HUES6 (cell line): ENCODE measurements at regions not wholly inside any gene's neighbourhood (a gene's known extent, or its start where the extent isn't known, plus 50 kb on each side); places are given as distances from the start of the nearest gene placed in this dataset.

Experiments used
- H3K27ac ChIP-seq: 2 replicates; pipeline ENCODE4 v1.7.0; 2013; ENCODE audit warnings: low read depth, mild to moderate bottlenecking, low read length, inconsistent platforms
- H3K27me3 ChIP-seq: 2 replicates; pipeline ENCODE4 v1.6.1; 2013; ENCODE audit warnings: low read length; ENCODE audit not compliant: control insufficient read depth, insufficient read depth
- H3K36me3 ChIP-seq: 2 replicates; pipeline ENCODE4 v1.6.1; 2013; ENCODE audit warnings: low read length; ENCODE audit not compliant: control insufficient read depth, insufficient read depth
- H3K4me1 ChIP-seq: 2 replicates; pipeline ENCODE4 v1.6.1; 2013; ENCODE audit warnings: low read length; ENCODE audit not compliant: control insufficient read depth, insufficient read depth
- H3K4me3 ChIP-seq: 2 replicates; pipeline ENCODE4 v1.5.1; 2013; ENCODE audit warnings: low read depth, low read length
- H3K9ac ChIP-seq: one replicate; pipeline ENCODE4 v1.6.1; 2013; ENCODE audit warnings: mild to moderate bottlenecking, low read length
- H3K9me3 ChIP-seq: 2 replicates; pipeline ENCODE4 v1.6.1; 2013; ENCODE audit warnings: low read depth, low read length; ENCODE audit not compliant: control insufficient read depth, insufficient read depth

DNA sequence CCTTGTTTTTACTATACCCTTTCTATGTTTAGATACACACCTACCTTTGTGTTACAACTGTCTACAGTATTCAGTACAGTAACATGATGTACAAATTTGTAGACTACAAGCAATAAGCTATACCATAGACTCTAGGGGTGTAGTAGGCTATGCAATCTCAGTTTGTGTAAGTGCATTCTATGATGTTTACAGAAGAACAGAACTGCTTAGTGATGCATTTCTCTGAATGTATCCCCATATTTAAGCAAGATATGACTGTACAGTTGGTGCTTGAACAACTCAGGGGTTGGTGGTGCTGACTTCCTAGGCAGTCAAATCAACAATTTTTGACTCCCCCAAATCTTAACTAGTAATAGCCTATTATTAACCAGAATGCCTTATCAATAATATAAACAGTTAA, 467.1 kb upstream of the TGFBR2 start:
- no peak overlapping the region for H3K4me3 ChIP-seq
- no peaks in the 10 kb centered on the region for H3K4me1 ChIP-seq
- H3K27ac ChIP-seq = no peak overlapping the region
- no peak overlapping the region for H3K9ac ChIP-seq
- H3K36me3 ChIP-seq = no peaks in the 10 kb centered on the region
- no peaks in the 10 kb centered on the region for H3K27me3 ChIP-seq
- H3K9me3 ChIP-seq = no peaks in the 10 kb centered on the region

DNA sequence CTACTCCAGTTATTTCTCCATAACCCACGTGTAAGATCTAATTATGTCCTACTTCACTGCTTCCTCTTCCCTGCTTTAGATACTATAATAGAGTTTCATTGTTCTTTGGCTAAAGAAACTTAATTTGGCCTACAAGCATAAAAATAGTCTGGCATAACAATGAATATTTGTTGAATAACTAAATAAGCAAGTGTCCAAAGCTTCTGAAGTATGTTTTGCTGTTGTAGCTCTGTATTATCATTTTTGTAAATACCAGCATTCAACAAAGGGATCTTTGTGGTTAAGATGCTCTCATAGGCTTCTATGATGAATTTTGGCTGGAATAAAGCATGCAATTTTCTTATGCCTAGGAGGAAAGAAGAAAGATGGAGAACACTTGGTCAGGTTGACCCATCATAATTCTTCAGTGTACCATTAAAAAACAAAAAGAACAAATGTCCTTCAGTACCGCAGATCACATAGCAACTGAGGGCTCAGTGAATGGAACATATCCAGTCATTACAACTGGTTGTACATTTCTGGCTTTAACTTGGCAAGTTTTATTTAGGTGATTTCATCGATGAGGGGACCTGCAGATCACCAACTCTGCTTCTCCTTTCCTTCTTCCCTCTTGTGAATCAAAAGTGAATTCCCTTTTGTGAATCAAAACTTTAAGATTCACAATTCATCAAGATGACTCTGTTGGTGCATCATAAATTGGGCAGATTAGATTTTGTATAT, 465.9 kb upstream of the TGFBR2 start:
- no peaks in the 10 kb centered on the region for H3K4me1 ChIP-seq
- no peak overlapping the region for H3K9ac ChIP-seq
- no peaks in the 10 kb centered on the region for H3K36me3 ChIP-seq
- no peaks in the 10 kb centered on the region for H3K27me3 ChIP-seq
- H3K4me3 ChIP-seq = no peak overlapping the region
- no peaks in the 10 kb centered on the region for H3K9me3 ChIP-seq
- no peak overlapping the region for H3K27ac ChIP-seq

DNA sequence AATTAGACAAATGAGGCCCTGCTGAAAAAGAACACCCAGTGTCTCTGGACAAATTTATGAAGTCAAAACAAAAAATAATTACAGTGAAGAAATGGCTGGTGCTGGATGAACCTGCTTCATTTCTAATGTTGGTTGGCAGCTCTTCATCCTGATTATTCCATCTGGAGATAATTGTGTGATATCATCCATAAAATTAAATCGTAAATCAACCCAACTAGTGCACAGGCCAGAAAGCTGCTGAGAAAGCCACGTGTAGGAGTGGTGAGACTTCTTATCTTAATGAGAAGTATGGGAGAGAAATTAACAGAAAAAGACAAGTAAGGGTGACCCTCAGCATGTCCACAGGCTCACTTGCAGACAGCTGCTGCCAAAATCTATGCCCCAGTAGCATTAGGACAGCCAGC, 465.2 kb upstream of the TGFBR2 start:
- Histone ChIP-seq H3K27ac (no peak overlapping the region), H3K9me3 (no peaks in the 10 kb centered on the region), H3K4me1 (no peaks in the 10 kb centered on the region), H3K36me3 (no peaks in the 10 kb centered on the region), H3K4me3 (no peak overlapping the region), H3K27me3 (no peaks in the 10 kb centered on the region), H3K9ac (no peak overlapping the region)

- Histone ChIP-seq H3K4me3 (no peak overlapping the region), H3K4me1 (no peaks in the 10 kb centered on the region), H3K9me3 (no peaks in the 10 kb centered on the region), H3K27ac (no peak overlapping the region), H3K9ac (no peak overlapping the region), H3K27me3 (no peaks in the 10 kb centered on the region), H3K36me3 (no peaks in the 10 kb centered on the region)
These were observed 464.5 kb upstream of the TGFBR2 start for GRCh38 chr3:30141927-30142326.

- H3K27me3 ChIP-seq = no peaks in the 10 kb centered on the region
- no peaks in the 10 kb centered on the region for H3K36me3 ChIP-seq
- no peak overlapping the region for H3K9ac ChIP-seq
- H3K27ac ChIP-seq = no peak overlapping the region
- no peaks in the 10 kb centered on the region for H3K4me1 ChIP-seq
- H3K9me3 ChIP-seq = no peaks in the 10 kb centered on the region
- no peak overlapping the region for H3K4me3 ChIP-seq
These were observed 463.5 kb upstream of the TGFBR2 start for GRCh38 chr3:30142946-30143345.

- Histone ChIP-seq H3K4me3 (no peak overlapping the region), H3K4me1 (no peaks in the 10 kb centered on the region), H3K36me3 (no peaks in the 10 kb centered on the region), H3K9ac (no peak overlapping the region), H3K27ac (no peak overlapping the region), H3K9me3 (no peaks in the 10 kb centered on the region), H3K27me3 (no peaks in the 10 kb centered on the region)
These were observed 461.1 kb upstream of the TGFBR2 start for GRCh38 chr3:30145281-30145680.

DNA sequence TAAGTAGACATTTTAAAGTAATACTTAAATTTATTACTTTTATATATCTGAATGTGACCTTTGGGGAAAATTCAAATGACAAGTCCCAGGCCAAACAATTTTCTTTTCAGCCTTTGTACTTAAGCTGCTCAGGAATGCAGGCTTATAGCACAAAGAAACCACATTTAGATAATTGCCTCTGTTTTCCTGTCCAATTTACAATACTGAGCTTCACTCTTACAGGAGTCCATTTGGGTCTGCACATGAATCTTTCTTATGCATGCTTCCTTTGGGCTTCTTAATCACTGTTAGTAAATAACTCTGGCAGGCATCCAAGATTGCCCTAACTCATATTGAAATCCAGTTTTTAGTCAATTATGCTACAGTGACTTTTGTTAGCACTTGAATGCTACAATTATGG, 459.4 kb upstream of the TGFBR2 start:
- Histone ChIP-seq H3K9ac (no peak overlapping the region), H3K27ac (no peak overlapping the region), H3K4me1 (no peaks in the 10 kb centered on the region), H3K27me3 (no peaks in the 10 kb centered on the region), H3K36me3 (no peaks in the 10 kb centered on the region), H3K9me3 (no peaks in the 10 kb centered on the region), H3K4me3 (no peak overlapping the region)

DNA sequence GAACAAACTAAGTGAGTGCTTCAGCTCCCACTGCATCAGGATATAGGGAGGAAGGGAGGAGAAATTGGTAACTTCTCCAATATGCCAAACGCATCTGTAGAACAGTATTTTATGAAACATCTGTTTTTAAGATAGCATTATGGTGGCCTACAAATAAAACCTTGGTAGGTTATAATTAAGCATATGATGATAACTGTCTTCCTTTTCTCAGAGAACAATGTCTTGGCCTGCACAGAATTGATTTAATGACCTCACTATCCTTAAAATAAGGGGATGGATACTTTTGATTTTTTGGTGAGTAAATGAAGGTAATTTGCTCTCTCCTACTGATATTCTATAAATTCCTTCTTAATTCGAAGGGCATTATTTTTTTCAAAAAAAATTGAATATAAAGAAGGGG, 451.5 kb upstream of the TGFBR2 start:
- Histone ChIP-seq H3K9ac (no peak overlapping the region), H3K4me1 (no peaks in the 10 kb centered on the region), H3K27ac (no peak overlapping the region), H3K27me3 (no peaks in the 10 kb centered on the region), H3K9me3 (no peaks in the 10 kb centered on the region), H3K36me3 (no peaks in the 10 kb centered on the region), H3K4me3 (no peak overlapping the region)

DNA sequence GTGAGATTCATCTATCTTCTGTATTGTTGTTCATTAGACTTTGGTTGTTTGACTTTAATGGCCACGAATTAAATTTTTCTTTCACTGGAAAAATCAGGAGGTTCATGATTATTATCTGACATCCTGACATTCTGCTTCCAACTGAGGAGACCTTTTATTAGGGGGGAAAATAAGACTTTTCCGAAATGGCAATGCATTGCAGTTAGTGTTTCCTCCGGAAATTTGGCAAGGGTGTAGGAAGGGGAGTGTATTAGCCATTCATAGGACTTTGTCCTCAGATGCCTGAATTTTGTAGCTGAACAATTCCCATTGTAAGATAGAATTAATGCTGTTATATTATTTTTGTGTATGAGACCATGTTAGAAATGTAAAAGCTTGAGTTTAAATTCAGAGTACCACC, 450.6 kb upstream of the TGFBR2 start:
- no peaks in the 10 kb centered on the region for H3K36me3 ChIP-seq
- no peak overlapping the region for H3K4me3 ChIP-seq
- H3K27me3 ChIP-seq = no peaks in the 10 kb centered on the region
- no peaks in the 10 kb centered on the region for H3K9me3 ChIP-seq
- no peak overlapping the region for H3K9ac ChIP-seq
- no peaks in the 10 kb centered on the region for H3K4me1 ChIP-seq
- no peak overlapping the region for H3K27ac ChIP-seq

GRCh38 chr3:30156586-30157498, 449.6 kb upstream of the TGFBR2 start:
- Histone ChIP-seq H3K4me3 (no peak overlapping the region), H3K9ac (no peak overlapping the region), H3K27ac (no peak overlapping the region), H3K4me1 (no peaks in the 10 kb centered on the region), H3K9me3 (no peaks in the 10 kb centered on the region), H3K27me3 (no peaks in the 10 kb centered on the region), H3K36me3 (no peaks in the 10 kb centered on the region)

GRCh38 chr3:30161375-30161774, 445.0 kb upstream of the TGFBR2 start:
- H3K27me3 ChIP-seq = no peaks in the 10 kb centered on the region
- H3K36me3 ChIP-seq = no peaks in the 10 kb centered on the region
- H3K9ac ChIP-seq = no peak overlapping the region
- H3K27ac ChIP-seq = no peak overlapping the region
- no peak overlapping the region for H3K4me3 ChIP-seq
- peaks cover 4% of the 10 kb centered on the region; the same call in 1 of the 2 replicates for H3K9me3 ChIP-seq
- no peaks in the 10 kb centered on the region for H3K4me1 ChIP-seq
